HG03469 (cell line): ENCODE measurements at regions not wholly inside any gene's neighbourhood (a gene's known extent, or its start where the extent isn't known, plus 50 kb on each side); places are given as distances from the start of the nearest gene placed in this dataset.
"Not testable (repeated sequence)": the region's sequence is repeated elsewhere in the genome, so short reads cannot be mapped to it uniquely, and the experiment has no call there.

Source experiments
- ATAC-seq: cut with Tn5 transposase; IDR thresholded peaks from one replicate; pipeline ENCODE4 v1.9.1; 2021; ENCODE audit warnings: mild to moderate bottlenecking, moderate library complexity, moderate number of reproducible peaks; ENCODE audit not compliant: unreplicated experiment

DNA sequence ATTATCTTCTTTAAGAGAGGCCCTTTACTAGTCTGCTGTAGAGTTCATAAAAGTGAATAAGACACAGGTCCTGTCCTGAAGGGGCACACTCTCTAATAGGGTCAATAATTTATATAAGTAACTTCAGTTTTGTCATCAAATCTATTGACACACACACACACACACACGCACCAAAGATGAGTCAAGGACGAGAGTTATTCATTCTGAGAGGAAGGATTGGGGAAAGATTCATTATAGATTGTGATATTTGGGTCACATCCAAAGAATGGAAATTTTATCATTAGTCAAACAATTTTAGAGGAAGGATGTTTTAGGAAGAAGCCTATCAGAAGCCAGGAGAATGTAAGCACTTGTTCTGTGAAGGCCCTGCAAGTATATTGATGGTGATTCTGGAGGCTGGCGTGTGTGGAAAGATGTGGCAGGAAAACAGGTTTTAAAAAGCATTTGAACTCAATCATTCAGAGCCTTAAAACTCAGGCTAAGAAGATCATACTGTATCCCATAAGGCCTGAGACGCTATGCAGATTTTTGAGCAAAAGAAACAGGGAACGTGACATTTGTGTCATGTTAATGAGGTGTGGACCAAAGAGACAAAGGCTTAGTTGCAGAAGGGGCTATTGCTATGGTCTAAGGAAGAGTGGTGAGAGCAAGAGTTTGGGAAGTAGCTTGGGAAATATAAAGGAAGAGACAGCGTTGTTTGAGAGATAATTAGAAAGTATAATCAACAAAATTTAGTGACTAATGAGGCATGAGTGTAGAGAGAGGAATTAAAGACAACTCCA is 161.4 kb upstream of the PREP start:
- no peak for ATAC-seq

DNA sequence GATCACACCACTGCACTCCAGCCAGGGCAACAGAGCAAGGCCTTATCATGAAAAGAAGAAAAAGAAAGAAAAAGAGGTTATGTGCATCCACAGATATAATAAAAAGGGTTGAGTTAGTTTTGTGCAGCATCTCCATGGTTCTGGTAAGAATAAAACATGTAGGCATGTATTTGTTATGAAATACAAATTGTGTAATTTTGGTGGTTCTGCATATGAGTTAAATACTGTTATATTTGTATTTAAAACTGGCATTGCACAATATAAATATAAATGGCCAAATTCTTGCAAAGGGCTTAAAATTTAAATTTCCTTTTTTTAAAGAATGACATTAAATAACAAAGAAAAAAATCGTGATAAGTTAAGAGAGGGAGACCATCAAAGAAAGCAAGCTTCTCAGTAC is 159.1 kb upstream of the PREP start:
- ATAC-seq, result no peak

DNA sequence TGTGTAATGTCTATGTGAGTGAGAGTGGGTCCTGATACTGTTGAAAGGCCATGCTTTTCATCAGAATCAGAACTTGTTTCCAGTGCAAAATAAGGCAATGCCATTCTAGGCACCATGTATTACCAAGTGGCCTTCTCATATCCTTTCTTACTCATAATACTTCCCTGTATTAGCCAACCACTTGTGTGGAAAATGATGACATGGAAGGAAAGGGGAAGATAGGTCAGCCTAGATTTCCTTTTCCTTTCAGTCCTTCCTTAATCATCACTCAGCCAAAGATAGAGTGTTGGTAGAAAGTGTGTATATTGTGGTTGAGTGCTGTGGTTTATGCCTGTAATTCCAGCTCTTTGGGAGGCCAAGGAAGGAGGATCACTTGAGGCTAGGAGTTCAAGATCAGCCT is 158.6 kb upstream of the PREP start:
- no peak for ATAC-seq

DNA sequence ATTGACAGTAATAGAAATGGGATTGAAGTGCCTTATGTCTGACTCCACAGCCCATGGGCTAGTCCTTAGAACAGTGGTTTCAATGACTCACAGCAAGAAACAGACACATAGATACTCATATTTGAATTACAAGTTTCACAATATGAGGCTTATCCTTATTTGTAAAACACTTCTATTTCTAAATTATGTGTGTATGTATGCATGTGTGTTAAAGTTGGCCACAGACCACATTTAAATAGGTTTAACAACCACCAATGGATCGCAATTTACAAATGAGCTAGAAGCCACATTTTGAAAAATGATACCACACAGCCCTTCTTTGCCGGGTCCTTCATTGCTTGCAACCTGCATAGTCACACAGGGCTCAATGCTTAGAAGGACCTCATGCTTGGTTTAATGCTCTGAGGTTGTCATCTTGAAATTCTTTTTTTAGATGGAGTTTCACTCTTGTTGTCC is 157.8 kb upstream of the PREP start:
- peak; percentile 91 for ATAC-seq

DNA sequence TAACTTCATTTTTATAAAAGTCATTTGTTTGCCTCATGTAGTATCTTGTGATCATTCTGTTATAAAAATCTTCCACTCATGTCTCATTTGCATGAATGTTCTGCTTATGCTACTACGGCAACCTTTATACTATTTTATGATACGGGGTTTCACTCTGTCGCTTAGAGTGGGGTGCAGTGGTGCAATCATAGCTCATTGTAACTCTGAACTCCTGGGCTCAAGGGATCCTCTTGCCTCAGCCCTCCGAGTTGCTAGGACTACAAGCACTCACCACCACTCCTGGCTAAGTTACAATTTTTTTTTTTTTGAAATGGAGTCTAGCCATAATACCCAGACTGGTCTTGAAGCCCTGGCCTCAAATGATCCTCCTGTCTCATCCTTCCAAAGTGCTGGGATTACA is 154.4 kb upstream of the PREP start:
- no peak for ATAC-seq

DNA sequence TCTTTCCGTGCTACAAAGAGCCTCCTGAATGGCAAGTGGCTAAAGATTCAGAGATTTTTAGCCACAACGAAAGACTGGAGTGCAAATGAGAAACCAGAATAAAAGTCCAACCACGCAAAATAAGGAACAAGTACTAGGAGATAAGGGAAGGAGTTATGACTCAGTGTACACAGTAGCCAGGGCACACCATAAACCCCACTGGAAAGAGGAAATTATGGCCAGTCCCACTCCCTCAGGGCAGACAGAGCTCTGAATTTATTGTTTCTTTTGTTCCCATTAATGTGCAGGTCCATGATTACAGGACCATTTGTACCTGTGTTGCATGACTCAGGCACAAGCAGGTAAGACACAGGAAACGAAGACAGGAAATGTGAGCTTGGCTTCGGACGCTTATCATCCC is 150.3 kb upstream of the PREP start:
- ATAC-seq, result no peak

DNA sequence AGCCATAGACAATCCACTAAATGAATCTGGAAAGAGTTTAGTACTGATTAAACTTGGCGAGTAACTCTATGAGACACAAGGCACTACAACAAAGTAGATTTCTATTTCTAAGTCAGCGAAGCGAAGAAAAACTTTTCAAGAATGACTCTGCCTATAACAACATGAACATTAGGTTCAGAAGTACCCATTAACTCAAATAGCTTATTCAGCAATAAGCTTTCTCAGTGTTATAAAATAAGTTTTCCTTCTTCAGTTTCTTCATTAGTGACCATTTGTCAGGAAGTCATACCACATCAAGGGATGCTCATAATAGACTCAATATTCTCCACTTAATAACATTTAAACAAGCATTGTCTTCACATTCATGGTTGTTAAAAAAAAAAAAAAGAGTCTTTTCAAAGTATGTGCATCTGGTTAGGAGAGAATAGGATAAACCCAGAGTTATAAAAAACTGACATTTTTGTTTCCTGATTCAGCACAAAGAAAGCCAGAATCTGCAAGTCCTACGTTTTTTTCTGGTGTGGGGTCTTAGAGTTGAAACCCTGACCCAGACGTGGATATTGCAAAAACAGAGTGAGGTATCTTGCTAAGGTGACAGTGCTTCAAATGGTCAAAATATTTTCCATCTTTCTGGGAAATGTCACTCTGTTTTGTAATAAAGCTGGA is 148.2 kb upstream of the PREP start:
- ATAC-seq, result no peak

DNA sequence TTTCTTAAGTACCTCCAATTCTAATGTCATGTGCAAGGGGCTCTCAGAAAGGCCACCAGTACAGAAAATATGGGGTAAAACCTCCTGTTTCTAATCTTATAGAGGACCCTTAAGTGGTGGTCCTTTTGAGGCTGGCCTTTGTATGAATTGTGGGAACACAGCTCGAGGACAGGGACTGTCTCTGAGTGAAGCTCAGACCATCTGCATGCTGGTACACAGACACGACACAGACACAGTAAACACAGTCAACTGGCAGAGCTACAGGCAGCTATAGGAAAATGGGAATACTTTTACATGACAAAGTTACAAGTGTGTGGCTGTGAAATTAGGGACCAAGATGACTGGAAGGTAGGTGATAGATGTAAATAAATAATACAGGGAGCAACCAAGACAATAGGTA is 143.9 kb upstream of the PREP start:
- ATAC-seq, result no peak

DNA sequence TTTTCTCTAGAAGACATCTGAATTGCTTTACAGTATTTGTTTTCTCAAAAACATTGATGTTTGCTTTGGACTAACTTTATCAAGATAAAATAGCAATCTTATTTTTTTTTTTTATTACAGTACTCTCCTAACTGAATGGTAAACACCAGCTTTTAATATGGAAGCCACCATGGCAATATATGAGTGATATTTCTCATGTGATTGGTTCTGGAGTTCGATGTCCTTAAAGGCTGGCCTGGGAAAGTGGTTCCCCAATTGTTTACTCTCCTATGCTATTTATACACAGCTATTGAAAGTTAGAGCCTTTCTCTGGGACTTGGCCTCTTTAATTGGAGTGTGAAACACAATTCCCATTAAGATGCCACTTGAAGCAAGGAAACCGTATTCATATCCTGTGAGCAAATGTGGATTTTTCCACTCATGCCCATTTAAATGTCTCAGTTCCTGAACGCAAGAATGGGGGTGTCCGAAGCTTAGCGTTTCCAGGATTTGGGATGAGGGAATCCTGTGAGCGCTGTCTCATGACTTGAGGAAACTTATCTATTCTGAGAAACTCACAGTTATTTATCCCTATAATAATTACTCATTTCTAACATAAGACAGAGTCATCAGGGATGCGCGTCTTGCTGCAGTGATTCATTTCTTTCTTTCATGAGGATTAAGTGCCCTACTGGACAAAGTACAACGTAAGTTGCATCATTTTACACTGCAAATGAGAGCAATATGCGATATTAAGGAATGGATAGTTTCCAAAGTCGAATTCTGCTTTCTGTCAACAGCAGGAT is 143.3 kb upstream of the PREP start:
- no peak for ATAC-seq

DNA sequence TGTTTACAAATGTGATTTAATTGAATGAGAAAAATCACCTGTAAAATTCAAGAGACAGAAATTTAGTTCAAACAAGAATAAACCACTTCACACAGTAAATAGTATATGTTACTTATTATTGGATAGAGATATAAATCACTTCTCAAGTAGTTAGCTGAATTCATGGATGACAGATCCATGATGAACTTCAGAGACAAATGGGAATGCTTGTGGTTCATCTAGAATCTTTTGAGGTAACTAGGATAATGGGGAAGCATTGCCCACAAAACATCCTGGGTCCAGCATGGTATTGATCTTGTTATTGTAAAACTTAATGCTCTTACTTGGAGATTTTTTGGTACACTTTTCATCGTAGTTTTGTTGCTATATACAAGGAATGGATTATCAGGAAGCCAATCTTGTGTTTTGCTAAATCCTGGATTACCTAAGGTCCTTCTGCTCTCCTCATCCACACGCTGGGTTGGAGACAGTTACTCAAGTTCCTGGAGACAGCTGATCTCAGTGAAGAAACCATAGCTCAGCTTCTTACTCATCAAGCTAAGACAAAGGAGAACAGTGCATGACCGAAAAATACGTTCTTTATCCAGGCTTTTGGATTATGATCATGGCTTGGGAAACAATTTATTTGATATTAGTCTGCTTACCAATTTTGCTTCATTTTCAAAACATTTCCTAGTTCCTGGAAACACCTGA is 142.5 kb upstream of the PREP start:
- ATAC-seq, result no peak

DNA sequence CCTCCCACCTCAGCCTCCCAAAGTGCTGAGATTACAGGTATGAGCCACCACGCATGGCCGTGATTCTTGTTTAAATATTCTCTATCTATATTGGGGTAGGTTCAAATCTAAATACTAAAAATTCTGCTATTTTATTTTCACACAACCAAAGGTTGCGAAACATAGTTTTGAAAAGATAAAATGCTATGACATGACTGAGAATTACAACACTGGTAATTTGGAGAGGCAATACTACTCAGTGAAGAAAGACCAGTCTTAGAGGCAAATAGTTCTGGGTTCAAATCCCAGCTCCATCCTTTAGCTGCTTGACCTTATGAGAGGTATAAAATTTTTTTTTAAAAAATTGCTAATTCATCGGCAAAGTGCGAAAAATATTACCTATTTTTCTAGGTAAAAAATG is 137.0 kb upstream of the PREP start:
- ATAC-seq, result no peak

DNA sequence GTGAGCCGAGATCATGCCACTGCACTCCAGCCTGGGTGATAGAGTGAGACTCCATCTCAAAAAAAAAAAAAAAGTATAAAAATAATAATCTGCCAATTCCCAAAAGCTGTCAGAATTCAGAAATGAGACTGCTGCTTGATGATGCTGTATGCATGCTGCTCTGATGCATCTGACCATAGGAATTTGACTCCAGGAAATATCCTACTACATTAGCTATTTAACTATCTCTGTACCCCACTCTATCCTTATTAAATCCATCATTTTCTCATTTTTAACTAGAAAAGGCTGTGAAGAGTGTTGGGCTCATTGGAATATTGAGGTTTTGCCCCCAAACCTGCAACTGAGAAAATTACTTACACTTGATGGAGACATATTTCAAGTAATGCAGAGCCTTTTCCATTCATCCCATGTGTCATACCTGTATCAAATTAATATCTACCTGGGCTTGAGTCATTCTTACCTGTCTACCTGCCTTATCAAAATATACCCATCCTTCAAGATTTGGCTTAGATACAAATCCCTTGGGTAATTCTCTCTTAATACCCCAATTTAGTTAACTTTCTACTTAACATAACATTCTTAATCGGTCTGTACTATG is 135.2 kb upstream of the PREP start:
- ATAC-seq, result no peak

DNA sequence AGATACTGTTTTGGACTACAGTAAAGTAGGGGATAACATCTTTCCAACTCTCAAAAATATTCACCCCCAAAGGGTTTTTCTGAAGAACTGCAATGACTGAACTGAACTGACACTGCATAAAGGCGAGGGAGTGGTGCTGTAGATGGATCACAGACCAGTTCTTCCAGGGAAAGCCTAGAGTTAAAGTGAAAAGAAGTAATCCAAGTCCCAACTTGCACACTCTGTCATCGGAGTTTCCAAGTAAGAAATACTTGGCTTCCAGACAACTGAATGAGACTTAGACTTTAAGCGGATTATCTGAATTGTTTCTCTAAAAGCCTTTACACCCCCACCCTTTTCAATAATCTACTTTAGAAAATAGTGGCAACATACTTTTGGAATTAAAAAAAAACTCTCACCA is 134.1 kb upstream of the PREP start:
- no peak for ATAC-seq

DNA sequence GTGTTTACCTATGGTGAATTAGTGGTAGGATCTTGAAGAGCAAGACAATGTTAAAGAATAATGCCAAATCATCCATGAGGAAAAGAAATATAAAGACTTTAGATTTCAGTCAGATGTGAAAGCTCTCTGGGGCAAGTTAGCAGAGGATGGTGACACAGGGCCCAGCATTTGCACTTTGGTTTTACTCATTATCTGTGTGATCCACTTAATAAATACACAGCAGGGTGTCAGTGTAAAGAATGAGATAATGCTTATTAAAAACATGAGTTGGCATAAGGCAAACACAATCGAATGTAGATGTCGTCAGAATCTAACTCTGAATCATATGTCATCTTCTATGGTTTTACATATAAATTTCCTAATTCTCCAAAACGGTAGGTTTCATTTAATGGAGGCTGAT is 130.4 kb upstream of the PREP start:
- no peak for ATAC-seq

DNA sequence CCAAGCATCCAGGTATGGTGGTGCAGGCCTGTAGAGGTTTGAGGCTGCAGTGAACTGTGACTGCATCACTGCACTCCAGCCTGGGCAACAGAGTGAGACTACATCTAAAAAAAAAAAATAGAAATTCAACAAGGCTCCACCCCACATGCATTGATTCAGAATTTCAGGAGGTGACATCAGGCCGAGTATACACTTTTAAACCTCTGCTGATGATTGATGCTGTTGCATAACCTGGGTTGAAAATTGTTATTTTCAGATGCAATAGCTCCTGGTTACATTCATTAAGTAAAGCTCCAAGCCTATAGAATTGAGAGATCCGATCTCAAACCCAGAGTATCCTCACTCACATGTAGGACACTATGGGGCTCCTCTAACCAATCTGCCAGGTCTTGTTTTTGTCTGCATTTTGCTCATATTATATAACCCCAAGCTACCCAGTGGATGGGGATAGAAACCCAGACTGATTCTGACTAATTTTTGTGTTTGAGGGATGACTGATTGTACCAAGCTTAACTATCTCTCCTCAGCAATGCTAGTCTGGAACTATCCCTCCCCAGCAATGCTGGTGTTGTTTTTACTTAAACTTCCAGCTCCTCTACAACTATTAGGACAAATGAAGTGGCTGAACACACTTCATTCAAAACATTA is 123.5 kb upstream of the PREP start:
- ATAC-seq, result no peak

DNA sequence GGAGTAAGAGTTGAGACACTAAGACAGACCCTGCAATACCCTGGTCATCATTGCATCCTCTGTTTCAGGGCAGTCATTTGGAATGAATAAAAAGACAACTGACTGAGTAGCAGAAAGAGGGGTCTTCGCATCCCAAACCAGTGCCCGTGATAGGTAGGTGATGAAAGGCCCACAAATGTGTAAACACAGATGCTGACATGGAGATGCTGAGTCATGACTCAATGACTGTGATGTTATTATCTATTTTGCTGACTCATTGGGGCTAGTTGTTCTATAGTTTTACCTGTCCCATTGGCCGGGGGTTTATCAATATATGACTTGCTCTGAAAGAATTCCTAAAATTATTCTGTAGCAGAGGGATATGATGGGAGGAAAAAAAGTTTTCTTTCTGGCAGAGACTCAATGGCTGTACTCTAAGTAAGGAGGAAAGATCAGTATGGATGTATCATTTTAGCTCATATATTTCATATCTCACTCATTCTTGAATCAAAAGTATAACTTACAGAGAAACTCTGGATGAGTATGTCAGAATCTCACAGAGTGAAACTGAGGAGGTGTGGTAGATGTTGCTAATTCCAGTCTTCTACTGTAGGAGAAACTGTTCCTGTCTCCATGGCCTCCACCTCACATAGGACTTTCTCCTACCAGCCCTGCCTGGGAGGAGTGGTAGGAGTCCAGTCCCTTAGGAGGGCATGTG is 119.9 kb upstream of the PREP start:
- ATAC-seq, result no peak

DNA sequence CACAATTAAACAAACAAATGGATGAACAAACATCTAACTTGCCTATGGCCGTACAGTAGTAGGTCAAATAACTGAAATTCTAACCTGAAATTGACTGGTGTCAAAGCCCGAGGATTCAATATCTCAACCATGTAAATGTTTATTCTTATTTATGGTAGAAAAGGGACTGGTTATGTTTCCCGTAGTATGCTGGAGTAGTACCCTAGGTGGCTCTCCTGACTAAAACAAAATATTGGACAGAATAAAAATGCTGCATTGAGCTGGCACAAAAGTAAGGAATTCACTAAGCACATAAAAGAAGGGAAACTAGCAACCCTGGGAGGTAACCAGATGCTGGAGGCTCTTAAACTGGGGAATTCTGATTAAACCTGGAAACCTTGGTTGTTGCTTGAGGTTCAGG is 117.1 kb upstream of the PREP start:
- ATAC-seq, result no peak

DNA sequence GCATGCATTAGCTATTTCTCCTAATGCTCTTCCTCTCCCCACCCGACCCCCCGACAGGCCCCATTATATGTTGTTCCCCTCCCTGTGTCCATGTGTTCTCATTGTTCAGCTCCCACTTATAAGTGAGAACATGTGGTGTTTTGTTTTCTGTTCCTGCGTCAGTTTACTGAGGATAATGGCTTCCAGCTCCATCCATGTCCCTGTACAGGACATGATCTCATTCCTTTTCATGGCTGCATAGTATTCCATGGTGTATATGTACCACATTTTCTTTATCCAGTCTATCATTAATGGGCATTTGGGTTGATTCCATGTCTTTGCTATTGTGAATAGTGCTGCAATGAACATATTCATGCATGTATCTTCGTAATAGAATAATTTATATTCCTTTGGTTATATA is 116.1 kb upstream of the PREP start:
- ATAC-seq, result not testable (repeated sequence)

DNA sequence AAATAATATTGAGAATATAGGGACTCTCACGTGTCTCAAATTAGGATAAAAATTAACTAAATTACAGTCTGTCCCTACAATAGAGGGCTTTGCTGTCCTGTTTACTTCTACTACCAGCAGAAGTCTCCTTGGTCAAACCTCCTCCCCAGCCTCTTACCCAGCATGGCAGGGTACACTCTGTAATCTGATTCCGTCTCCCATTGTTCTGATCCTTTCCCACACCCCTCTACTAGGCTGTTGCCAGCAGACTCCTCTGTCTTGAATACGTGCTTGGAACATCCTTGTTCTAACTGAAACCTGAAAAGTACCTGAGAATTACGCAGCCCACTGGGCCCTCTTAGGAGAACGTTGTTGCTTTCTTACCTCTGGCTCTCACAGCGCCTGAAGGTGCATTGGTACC is 112.2 kb upstream of the PREP start:
- no peak for ATAC-seq

DNA sequence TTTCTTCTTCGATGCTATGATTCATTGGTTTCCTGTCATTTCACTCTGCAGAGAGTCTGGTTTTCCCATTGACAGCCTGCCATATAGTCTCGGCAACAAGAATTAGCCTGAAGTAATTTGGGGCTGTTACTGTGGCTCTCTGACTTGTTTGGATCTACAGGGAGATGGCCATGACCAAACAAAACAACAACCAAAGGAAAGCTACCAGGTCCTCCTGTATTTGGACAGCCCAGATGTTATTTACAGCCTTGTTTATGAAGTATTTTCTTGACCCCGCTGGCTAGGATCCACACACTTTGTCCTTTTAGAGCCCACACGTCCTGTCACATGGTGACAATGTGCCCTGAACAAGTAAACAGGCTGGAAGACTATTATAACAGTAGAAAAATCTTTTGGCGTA is 111.4 kb upstream of the PREP start:
- no peak for ATAC-seq
